ENCODE measurements at regions not wholly inside any gene's neighbourhood (a gene's known extent, or its start where the extent isn't known, plus 50 kb on each side); places are given as distances from the start of the nearest gene placed in this dataset.

- no peak for ATAC-seq
- intact Hi-C loops (cut with micrococcal nuclease; ENCODE audit: unreplicated experiment), result no loop called here
- H3K9me3 ChIP-seq (ENCODE audit: low read length), result no peaks in the 10 kb centered on the region; the same call in 1 of the 2 replicates
- H3K4me1 ChIP-seq (ENCODE audit: insufficient read depth, low read length), result no peaks in the 10 kb centered on the region
- no peaks in the 10 kb centered on the region for H3K79me2 ChIP-seq (ENCODE audit: insufficient read depth, low read length)
- CTCF ChIA-PET (ENCODE audit: low intra/inter-chr PET ratio, low total read pairs), result no interaction called here
- POLR2A ChIA-PET, result no interaction called here
- peaks cover 0 to 18% of the 10 kb centered on the region in 2 experiments; a peak in 2 of 5 replicates for H3K27me3 ChIP-seq (ENCODE audit: control insufficient read depth in 1 of 2, insufficient read depth in 2 of 2, low read length in 2 of 2)
- 11% methylated on average over 6 of the region's 6 CpGs for WGBS (ENCODE audit: low lambda C conversion rate)
- DNase-seq (ENCODE audit: low spot score), result no peak
- FAIRE-seq, result no peak
- H3K4me2 ChIP-seq (ENCODE audit: low read depth, low read length), result no peak overlapping the region
- no peak overlapping the region for H3K27ac ChIP-seq (ENCODE audit: extremely low read length, insufficient read depth, low read length)
- no peaks in the 10 kb centered on the region for H4K20me1 ChIP-seq (ENCODE audit: insufficient read depth, low read length)
- no peak overlapping the region for H3K9ac ChIP-seq (ENCODE audit: insufficient read depth, low read depth, low read length)
- no peak overlapping the region for H3K4me3 ChIP-seq (replicated peaks in 1 of 3; ENCODE audit: insufficient read depth in 1 of 3, low read depth in 2 of 3, low read length in 3 of 3)
- no peaks in the 10 kb centered on the region for H3K36me3 ChIP-seq (replicated peaks in 1 of 2; ENCODE audit: control insufficient read depth in 1 of 2, insufficient read depth in 2 of 2, low read length in 2 of 2)
- no TSS peak for BruUV-seq (replicated peaks)
- H2AFZ ChIP-seq (ENCODE audit: low read length), result no peak overlapping the region
- in situ Hi-C loops (cut with HindIII; ENCODE audit: extremely low pct_ligation_motif_present, low pct_unique_long_range_greater_than_20kb), result no loop called here
- TF ChIP-seq IKZF1 (IDR thresholded peaks at IDR 0.05) (peak; percentile 89; the same call in 1 of the 2 replicates), ZNF557 (CRISPR knock-in tag; IDR thresholded peaks at IDR 0.05) (no peak), ZEB1 (IDR thresholded peaks at IDR 0.05; ENCODE audit: insufficient replicate concordance, low read depth) (no peak), DNMT3B (CRISPR knock-in tag; conservative IDR thresholded peaks at IDR 0.05) (no peak), ZNF646 (CRISPR knock-in tag; IDR thresholded peaks at IDR 0.05) (no peak), SP140L (CRISPR knock-in tag; IDR thresholded peaks at IDR 0.05; ENCODE audit: borderline replicate concordance) (no peak), ZNF275 (CRISPR knock-in tag; IDR thresholded peaks at IDR 0.05; ENCODE audit: borderline replicate concordance) (no peak), ZNF883 (CRISPR knock-in tag; IDR thresholded peaks at IDR 0.05; ENCODE audit: not compliant biosample characterization) (no peak), ZNF121 (CRISPR knock-in tag; IDR thresholded peaks at IDR 0.05) (no peak), HNRNPK (IDR thresholded peaks at IDR 0.05; ENCODE audit: low read depth, low read length, poor library complexity, severe bottlenecking) (no peak), MEIS2 (CRISPR knock-in tag; IDR thresholded peaks at IDR 0.05) (no peak), ZNF616 (CRISPR knock-in tag; IDR thresholded peaks at IDR 0.05; ENCODE audit: low read depth) (no peak), ZNF33B (CRISPR knock-in tag; IDR thresholded peaks at IDR 0.05) (no peak)
- TF ChIP-seq, protein P1, sequence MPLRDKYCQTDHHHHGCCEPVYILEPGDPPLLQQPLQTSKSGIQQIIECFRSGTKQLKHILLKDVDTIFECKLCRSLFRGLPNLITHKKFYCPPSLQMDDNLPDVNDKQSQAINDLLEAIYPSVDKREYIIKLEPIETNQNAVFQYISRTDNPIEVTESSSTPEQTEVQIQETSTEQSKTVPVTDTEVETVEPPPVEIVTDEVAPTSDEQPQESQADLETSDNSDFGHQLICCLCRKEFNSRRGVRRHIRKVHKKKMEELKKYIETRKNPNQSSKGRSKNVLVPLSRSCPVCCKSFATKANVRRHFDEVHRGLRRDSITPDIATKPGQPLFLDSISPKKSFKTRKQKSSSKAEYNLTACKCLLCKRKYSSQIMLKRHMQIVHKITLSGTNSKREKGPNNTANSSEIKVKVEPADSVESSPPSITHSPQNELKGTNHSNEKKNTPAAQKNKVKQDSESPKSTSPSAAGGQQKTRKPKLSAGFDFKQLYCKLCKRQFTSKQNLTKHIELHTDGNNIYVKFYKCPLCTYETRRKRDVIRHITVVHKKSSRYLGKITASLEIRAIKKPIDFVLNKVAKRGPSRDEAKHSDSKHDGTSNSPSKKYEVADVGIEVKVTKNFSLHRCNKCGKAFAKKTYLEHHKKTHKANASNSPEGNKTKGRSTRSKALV (CRISPR knock-in tag; IDR thresholded peaks at IDR 0.05), result no peak
- TF ChIP-seq, protein P2, sequence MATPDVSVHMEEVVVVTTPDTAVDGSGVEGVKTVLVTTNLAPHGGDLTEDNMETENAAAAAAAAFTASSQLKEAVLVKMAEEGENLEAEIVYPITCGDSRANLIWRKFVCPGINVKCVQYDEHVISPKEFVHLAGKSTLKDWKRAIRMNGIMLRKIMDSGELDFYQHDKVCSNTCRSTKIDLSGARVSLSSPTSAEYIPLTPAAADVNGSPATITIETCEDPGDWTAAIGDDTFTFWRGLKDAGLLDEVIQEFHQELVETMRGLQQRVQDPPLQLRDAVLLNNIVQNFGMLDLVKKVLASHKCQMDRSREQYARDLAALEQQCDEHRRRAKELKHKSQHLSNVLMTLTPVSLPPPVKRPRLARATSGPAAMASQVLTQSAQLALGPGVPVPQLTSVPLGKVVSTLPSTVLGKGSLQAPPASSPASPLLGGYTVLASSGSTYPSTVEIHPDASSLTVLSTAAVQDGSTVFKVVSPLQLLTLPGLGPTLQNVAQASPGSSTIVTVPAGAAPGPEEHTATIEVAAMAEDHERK (CRISPR knock-in tag; IDR thresholded peaks at IDR 0.05; ENCODE audit: low read depth), result no peak
Observed at GRCh38 chr12:130223767-130224244, 61.5 kb downstream of the FZD10 start.
